K562 (cell line): ENCODE measurements at regions not wholly inside any gene's neighbourhood (a gene's known extent, or its start where the extent isn't known, plus 50 kb on each side); places are given as distances from the start of the nearest gene placed in this dataset.

Experiments
- ATAC-seq: fragments of 200-7000 bp; cut with Tn5 transposase; 3 replicates; pipeline ENCODE4 v1.9.1; 2020; ENCODE audit warnings: moderate library complexity
- BruUV-seq: library from RNA; stranded (reverse); fragments of 400-500 nt; replicated peaks from 2 replicates; lab custom pipeline; 2021; lab: Mats Ljungman, UMichigan
- CTCF ChIA-PET: fragments of 300-600 bp; formaldehyde crosslinking; extraction: SDS; loops from one replicate; lab custom pipeline; 2021; ENCODE audit warnings: low intra/inter-chr PET ratio; lab: Yijun Ruan, JAX
- POLR2A ChIA-PET: fragments of 300-600, 350-650 bp; sonication (Branson Sonifier 250); formaldehyde crosslinking; extraction: SDS; loops from one replicate; lab custom pipeline; 2021; ENCODE audit warnings: antibody characterized with exemption, inconsistent platforms; lab: Yijun Ruan, JAX
- DNase-seq, 4 experiments: peaks; one replicate each; pipeline versions ENCODE4 v3.0.0 to v3.0.0-alpha.2; 2011 to 2018; ENCODE audit warnings: low spot score in 3 of 4, mixed read lengths in 3 of 4; ENCODE audit errors: extremely low read depth in 1 of 4
- FAIRE-seq: peaks from 2 replicates; lab custom pipeline; 2011; peaks lifted over from hg19 to GRCh38; lab: Jason Lieb, UNC
- H2AFZ ChIP-seq: 2 replicates; pipeline ENCODE4 v1.6.0; 2011; ENCODE audit warnings: low read depth, low read length, control low read depth, inconsistent platforms
- H3K27ac ChIP-seq: fragments of 200-600 bp; 3 replicates; pipeline ENCODE4 v1.8.0; 2011; ENCODE audit warnings: low read depth, mild to moderate bottlenecking, control low read depth, inconsistent platforms, low read length, moderate library complexity, mixed read lengths; ENCODE audit errors: extremely low read depth
- H3K27me3 ChIP-seq, 2 experiments: fragments of 300-600 bp in 1 of 2; 2 replicates in 1 of 2; 3 replicates in 1 of 2; pipeline versions ENCODE4 v1.6.0 to v1.8.0; 2011; ENCODE audit warnings: inconsistent platforms in 2 of 2, low read length in 2 of 2, mild to moderate bottlenecking in 1 of 2, mixed read lengths in 1 of 2, moderate library complexity in 1 of 2; ENCODE audit not compliant: control insufficient read depth in 2 of 2, insufficient read depth in 2 of 2
- H3K36me3 ChIP-seq: fragments of 300-600 bp; 3 replicates; pipeline ENCODE4 v1.8.0; 2011; ENCODE audit warnings: mild to moderate bottlenecking, low read length, inconsistent platforms; ENCODE audit not compliant: control insufficient read depth, insufficient read depth
- H3K4me1 ChIP-seq, 2 experiments: fragments of 200-600 bp in 1 of 2; replicated peaks in 1 of 2; 2 replicates in 1 of 2; 3 replicates in 1 of 2; pipeline versions ENCODE4 v1.5.1 to v1.8.0; 2011; ENCODE audit warnings: inconsistent platforms in 2 of 2, low read length in 2 of 2, mild to moderate bottlenecking in 1 of 2, mixed read lengths in 1 of 2, moderate library complexity in 1 of 2; ENCODE audit not compliant: control insufficient read depth in 2 of 2, insufficient read depth in 2 of 2
- H3K4me2 ChIP-seq: 2 replicates; pipeline ENCODE4 v1.6.1; 2011; ENCODE audit warnings: low read length, control low read depth, inconsistent platforms, mixed read lengths; ENCODE audit not compliant: insufficient read depth
- H3K4me3 ChIP-seq: fragments of 200-600 bp; sonication (generic), shearing (Covaris generic); 2 replicates; pipeline ENCODE4 v1.5.1; 2016; ENCODE audit warnings: control low read depth, inconsistent platforms
- H3K79me2 ChIP-seq: fragments of 200-600 bp; 3 replicates; pipeline ENCODE4 v1.8.0; 2011; ENCODE audit warnings: low read length, inconsistent platforms; ENCODE audit not compliant: control insufficient read depth, insufficient read depth
- H3K9ac ChIP-seq, 2 experiments: 2 replicates each; pipeline versions ENCODE4 v1.6.0 to v1.6.1; 2011; ENCODE audit warnings: low read depth in 2 of 2, low read length in 2 of 2, control low read depth in 1 of 2, inconsistent platforms in 1 of 2, mild to moderate bottlenecking in 1 of 2, mixed read lengths in 1 of 2; ENCODE audit not compliant: insufficient read depth in 1 of 2
- H3K9me1 ChIP-seq: one replicate; pipeline ENCODE4 v1.6.0; 2011; ENCODE audit warnings: inconsistent platforms, mild to moderate bottlenecking, low read length, moderate library complexity; ENCODE audit not compliant: control insufficient read depth, insufficient read depth
- H3K9me3 ChIP-seq: replicated peaks from 2 replicates; pipeline ENCODE4 v1.5.1; 2011; ENCODE audit warnings: low read depth, low read length, inconsistent platforms; ENCODE audit not compliant: control insufficient read depth, insufficient read depth
- H4K20me1 ChIP-seq: replicated peaks from 2 replicates; pipeline ENCODE4 v1.6.1; 2011; ENCODE audit warnings: low read length, inconsistent platforms, mixed read lengths; ENCODE audit not compliant: control insufficient read depth, insufficient read depth
- CHD4 ChIP-seq: fragments of 200-600 bp; sonication (generic); IDR thresholded peaks from 3 replicates; pipeline ENCODE4 v1.6.1; 2012; ENCODE audit warnings: low read depth, mild to moderate bottlenecking, mixed read lengths, low read length, inconsistent platforms; ENCODE audit not compliant: insufficient read depth, insufficient replicate concordance, poor library complexity, severe bottlenecking
- EZH2 ChIP-seq: IDR thresholded peaks from 2 replicates; pipeline ENCODE4 v1.6.1; 2012; ENCODE audit warnings: low read depth, mild to moderate bottlenecking, inconsistent platforms, low read length, borderline replicate concordance
- NCOA4 ChIP-seq: fragments of 450-650 bp; IDR thresholded peaks from 2 replicates; pipeline ENCODE4 v1.6.1; 2018; ENCODE audit warnings: mild to moderate bottlenecking; ENCODE audit not compliant: partially characterized antibody
- NFE2 ChIP-seq: IDR thresholded peaks from 2 replicates; pipeline ENCODE4 v1.6.1; 2014; ENCODE audit warnings: antibody characterized with exemption, low read depth
- RB1 ChIP-seq: fragments of 450-650 bp; IDR thresholded peaks from 2 replicates; pipeline ENCODE4 v1.6.1; 2017; ENCODE audit warnings: low read depth, mild to moderate bottlenecking
- SRSF9 ChIP-seq: fragments of 200-400 bp; formaldehyde crosslinking; IDR thresholded peaks from 2 replicates; pipeline ENCODE4 v1.6.1; 2017; ENCODE audit warnings: low read depth, low read length, borderline replicate concordance
- ZNF146 ChIP-seq: IDR thresholded peaks from one replicate; pipeline ENCODE4 v1.6.1; 2018; ENCODE audit warnings: missing compliant biosample characterization; ENCODE audit not compliant: unreplicated experiment
- ZNF707 ChIP-seq: fragments of 250-450 bp; sonication (Bioruptor Pico); conservative IDR thresholded peaks from 2 replicates; pipeline ENCODE4 v1.8.0; 2022; ENCODE audit warnings: inconsistent platforms, mild to moderate bottlenecking, moderate library complexity
- WGBS: fragments of 100-300 bp; shearing (Covaris generic); methylation state at CpG from one replicate; pipeline ENCODE4 v1.1.6; 2016; ENCODE audit warnings: low coverage, mixed read lengths; ENCODE audit not compliant: insufficient coverage; ENCODE audit errors: missing lambda C conversion rate; 5-methylcytosine and 5-hydroxymethylcytosine counted together
- in situ Hi-C: fragments of 300-500 bp; cut with MboI; formaldehyde crosslinking; loops from 4 replicates; pipeline ENCODE4 v1.15.0; 2018; ENCODE audit warnings: inconsistent platforms, mixed read lengths
- intact Hi-C: fragments of 100-400 bp; cut with micrococcal nuclease; formaldehyde crosslinking; loops from 2 replicates; pipeline ENCODE4 v1.14.2; 2022
- TF ChIP-seq, protein P1 (sequence below): fragments of 250-450 bp; sonication (Bioruptor Pico); IDR thresholded peaks from 2 replicates; pipeline ENCODE4 v1.4.0; 2020; ENCODE audit warnings: mild to moderate bottlenecking, moderate library complexity, borderline replicate concordance

DNA sequence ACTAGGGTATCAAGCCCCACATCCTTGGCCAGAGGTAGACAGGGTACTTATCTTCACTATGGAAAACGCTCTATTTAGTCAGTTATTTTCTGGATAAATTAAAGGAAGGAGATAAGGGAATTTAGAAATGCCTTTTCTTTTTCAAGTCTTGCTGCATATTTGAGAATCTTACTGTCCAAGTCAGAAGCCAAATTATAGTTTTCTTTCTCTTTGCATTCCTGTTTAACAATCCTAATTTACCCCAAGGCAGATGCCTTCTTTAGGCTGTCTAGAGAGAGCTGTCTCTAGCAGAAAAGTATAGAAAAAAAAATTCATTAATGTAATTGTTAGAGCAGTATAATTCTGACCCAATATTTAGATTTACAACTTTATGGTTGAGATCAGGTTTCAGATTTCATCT, 64.4 kb upstream of the TBC1D5 start:
- Histone ChIP-seq H3K4me2 (no peak overlapping the region), H2AFZ (no peak overlapping the region), H3K4me1 (peaks cover 0 to 7% of the 10 kb centered on the region in 2 experiments; a peak in 2 of 5 replicates), H3K27me3 (no peaks in the 10 kb centered on the region; a peak in 1 of 5 replicates), H3K9ac (no peak overlapping the region), H3K4me3 (no peak overlapping the region), H3K9me3 (no peaks in the 10 kb centered on the region), H3K9me1 (no peaks in the 10 kb centered on the region), H3K36me3 (no peaks in the 10 kb centered on the region), H4K20me1 (no peaks in the 10 kb centered on the region), H3K27ac (no peak overlapping the region), H3K79me2 (no peaks in the 10 kb centered on the region)
- ChIA-PET CTCF (no interaction called here), POLR2A (interaction anchor here (0.9 to 1.3 kb wide), 2 partner anchors 34 to 113 kb away, joined by 3 to 6 read pairs; no protein-coding TSS in a partner anchor)
- DNase-seq (no peak), FAIRE-seq (no peak), ATAC-seq (no peak)
- intact Hi-C loops = no loop called here
- in situ Hi-C loops = no loop called here
- WGBS = 8% methylated on average over 1 of the region's 1 CpG
- no TSS peak for BruUV-seq
- TF ChIP-seq ZNF707 (CRISPR knock-in tag) = no peak
- no peak for TF ChIP-seq RB1
- TF ChIP-seq SRSF9 = no peak
- TF ChIP-seq EZH2 = no peak
- no peak for TF ChIP-seq NCOA4
- no peak for TF ChIP-seq ZNF146 (CRISPR knock-in tag)
- no peak for TF ChIP-seq CHD4
- TF ChIP-seq, protein P1, sequence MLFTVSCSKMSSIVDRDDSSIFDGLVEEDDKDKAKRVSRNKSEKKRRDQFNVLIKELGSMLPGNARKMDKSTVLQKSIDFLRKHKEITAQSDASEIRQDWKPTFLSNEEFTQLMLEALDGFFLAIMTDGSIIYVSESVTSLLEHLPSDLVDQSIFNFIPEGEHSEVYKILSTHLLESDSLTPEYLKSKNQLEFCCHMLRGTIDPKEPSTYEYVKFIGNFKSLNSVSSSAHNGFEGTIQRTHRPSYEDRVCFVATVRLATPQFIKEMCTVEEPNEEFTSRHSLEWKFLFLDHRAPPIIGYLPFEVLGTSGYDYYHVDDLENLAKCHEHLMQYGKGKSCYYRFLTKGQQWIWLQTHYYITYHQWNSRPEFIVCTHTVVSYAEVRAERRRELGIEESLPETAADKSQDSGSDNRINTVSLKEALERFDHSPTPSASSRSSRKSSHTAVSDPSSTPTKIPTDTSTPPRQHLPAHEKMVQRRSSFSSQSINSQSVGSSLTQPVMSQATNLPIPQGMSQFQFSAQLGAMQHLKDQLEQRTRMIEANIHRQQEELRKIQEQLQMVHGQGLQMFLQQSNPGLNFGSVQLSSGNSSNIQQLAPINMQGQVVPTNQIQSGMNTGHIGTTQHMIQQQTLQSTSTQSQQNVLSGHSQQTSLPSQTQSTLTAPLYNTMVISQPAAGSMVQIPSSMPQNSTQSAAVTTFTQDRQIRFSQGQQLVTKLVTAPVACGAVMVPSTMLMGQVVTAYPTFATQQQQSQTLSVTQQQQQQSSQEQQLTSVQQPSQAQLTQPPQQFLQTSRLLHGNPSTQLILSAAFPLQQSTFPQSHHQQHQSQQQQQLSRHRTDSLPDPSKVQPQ (CRISPR knock-in tag) = no peak
- TF ChIP-seq NFE2 = no peak
